ENCODE measurements at regions not wholly inside any gene's neighbourhood (a gene's known extent, or its start where the extent isn't known, plus 50 kb on each side); places are given as distances from the start of the nearest gene placed in this dataset.
A peak's percentile ranks its signal among the peaks of the same experiment; 100 is the strongest.

DNA sequence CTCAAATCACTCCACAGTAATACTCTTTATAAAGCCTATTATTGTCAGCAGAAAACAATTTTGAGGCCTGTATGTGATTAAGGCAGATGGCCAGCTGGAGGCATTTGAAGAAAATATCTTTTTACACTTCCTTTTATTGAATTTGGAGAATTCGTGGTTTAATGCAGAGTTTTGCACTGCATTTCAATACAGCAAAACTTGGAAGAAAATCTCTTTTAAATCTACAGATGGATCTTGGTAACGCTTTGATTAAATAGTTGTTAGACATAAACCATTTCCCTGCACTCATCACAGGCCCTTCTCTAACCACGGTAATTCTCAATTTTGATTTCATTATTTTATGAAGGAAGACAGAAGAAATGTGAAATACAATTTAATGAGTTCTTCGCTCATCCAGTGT is 185.7 kb downstream of the RFC3 start:
- Histone ChIP-seq H3K4me1 (ENCODE audit: control insufficient read depth, insufficient read depth, low read length) (no peaks in the 10 kb centered on the region), H3K9me3 (ENCODE audit: control insufficient read depth, low read length) (no peaks in the 10 kb centered on the region), H3K9ac (ENCODE audit: low read length) (no peak overlapping the region), H3K36me3 (ENCODE audit: control insufficient read depth, insufficient read depth, low read length, severe bottlenecking) (no peaks in the 10 kb centered on the region), H3K27me3 (replicated peaks; ENCODE audit: control insufficient read depth, insufficient read depth, low read length) (peaks cover 4% of the 10 kb centered on the region), H3K4me3 (ENCODE audit: low read length) (no peak overlapping the region)
- DNase-seq (ENCODE audit: low read depth) = no peak

DNA sequence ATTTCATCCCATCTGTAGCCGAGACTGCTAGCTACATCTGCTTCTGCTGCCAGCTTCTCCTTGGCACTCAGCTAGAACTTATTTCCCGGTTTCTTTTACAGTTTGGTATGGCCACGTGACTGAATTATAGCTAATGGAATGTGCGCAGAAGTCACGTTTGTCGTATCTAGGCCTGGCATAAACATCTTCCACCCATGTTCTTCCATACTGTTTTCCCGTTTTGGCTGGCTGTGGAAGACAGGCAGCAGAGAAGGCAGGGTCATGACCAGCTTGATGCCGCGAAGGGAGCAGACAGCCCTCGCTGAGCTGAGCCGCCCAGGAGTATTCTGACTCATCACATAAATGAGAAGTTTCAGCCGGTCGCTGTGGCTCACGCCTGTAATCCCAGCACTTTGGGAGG is 186.7 kb downstream of the RFC3 start:
- no peak for DNase-seq (ENCODE audit: low read depth)

DNA sequence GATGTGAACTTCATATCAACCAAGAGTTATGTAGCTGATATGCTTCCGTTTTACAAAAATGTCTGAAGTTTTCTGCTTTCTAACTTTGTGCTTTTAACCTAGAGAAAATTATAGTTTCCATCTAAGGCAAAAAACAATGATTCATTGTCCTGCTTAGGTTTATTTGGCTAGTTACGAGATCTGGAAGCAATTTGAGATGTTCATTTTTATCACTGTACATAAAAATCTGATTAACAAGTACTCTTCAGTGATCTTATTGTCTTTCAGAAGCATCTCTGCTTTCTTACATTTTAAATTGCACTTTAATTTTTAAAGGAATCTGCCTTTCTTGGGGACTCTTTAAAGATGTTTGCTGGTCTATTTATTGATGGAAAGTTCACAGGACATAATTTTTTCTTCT is 188.1 kb downstream of the RFC3 start:
- Histone ChIP-seq H3K36me3 (ENCODE audit: control insufficient read depth, insufficient read depth, low read length, severe bottlenecking) (no peaks in the 10 kb centered on the region), H3K4me1 (ENCODE audit: control insufficient read depth, insufficient read depth, low read length) (no peaks in the 10 kb centered on the region), H3K27me3 (replicated peaks; ENCODE audit: control insufficient read depth, insufficient read depth, low read length) (peaks cover 4% of the 10 kb centered on the region), H3K4me3 (ENCODE audit: low read length) (no peak overlapping the region), H3K9ac (ENCODE audit: low read length) (no peak overlapping the region), H3K9me3 (ENCODE audit: control insufficient read depth, low read length) (no peaks in the 10 kb centered on the region)
- DNase-seq (ENCODE audit: low read depth) = no peak

More for the DNA sequence above, 186.7 kb downstream of the RFC3 start:
- Histone ChIP-seq H3K9me3 (ENCODE audit: control insufficient read depth, low read length) (no peaks in the 10 kb centered on the region), H3K36me3 (ENCODE audit: control insufficient read depth, insufficient read depth, low read length, severe bottlenecking) (no peaks in the 10 kb centered on the region), H3K9ac (ENCODE audit: low read length) (no peak overlapping the region), H3K4me1 (ENCODE audit: control insufficient read depth, insufficient read depth, low read length) (no peaks in the 10 kb centered on the region), H3K27me3 (replicated peaks; ENCODE audit: control insufficient read depth, insufficient read depth, low read length) (peaks cover 4% of the 10 kb centered on the region), H3K4me3 (ENCODE audit: low read length) (no peak overlapping the region)

DNA sequence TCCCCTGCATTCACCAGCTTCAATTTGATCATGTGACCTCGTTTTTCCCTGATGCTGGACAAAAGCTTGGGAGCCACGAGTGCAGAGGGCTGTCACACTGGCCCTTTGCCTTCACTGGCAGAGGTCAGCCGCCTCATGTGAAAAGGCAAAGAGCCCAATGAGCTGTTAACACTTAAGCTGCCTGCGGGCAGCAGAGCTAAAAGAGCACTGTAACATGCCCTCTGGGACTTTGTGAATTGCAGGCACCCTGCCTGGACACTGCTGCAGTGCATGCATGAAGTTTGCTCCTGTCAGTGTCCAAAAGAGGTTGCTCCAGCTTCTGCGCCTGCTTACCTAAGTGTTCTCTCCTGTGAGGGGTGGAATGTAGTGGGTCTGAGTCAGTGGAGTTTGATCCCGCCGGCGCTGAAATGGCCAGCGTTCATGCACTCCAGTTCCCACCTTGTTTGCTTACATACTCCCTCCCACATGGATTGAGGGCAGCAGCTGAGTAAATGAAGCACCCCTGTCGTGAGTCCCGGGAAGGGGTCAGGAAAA is 193.7 kb downstream of the RFC3 start:
- no peaks in the 10 kb centered on the region for H3K36me3 ChIP-seq (ENCODE audit: control insufficient read depth, insufficient read depth, low read length, severe bottlenecking)
- no peaks in the 10 kb centered on the region for H3K9me3 ChIP-seq (ENCODE audit: control insufficient read depth, low read length)
- H3K4me1 ChIP-seq (ENCODE audit: control insufficient read depth, insufficient read depth, low read length) = peaks cover 3% of the 10 kb centered on the region
- no peak overlapping the region for H3K9ac ChIP-seq (ENCODE audit: low read length)
- no peak for DNase-seq (ENCODE audit: low read depth)
- peaks cover 15% of the 10 kb centered on the region for H3K27me3 ChIP-seq (replicated peaks; ENCODE audit: control insufficient read depth, insufficient read depth, low read length)
- no peak overlapping the region for H3K4me3 ChIP-seq (ENCODE audit: low read length)

DNA sequence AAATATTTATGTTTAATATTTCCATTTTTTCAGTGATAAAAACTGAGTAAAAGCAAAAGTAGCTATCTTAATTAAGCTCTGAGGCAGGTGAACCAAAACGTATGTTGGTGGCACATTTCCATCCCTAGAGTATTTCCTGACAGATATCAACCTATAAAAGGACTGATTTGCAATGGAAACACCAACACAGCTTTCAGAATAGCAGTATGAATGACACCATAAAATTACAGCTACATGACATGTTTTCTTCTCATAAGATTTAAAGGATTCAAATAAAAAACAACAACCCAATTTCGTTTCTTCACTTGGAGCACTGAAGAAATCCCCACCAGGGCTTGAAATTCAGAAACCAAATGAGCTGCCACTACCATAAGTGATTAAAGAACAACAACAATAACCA is 194.4 kb downstream of the RFC3 start:
- no peak overlapping the region for H3K9ac ChIP-seq (ENCODE audit: low read length)
- peaks cover 3% of the 10 kb centered on the region for H3K4me1 ChIP-seq (ENCODE audit: control insufficient read depth, insufficient read depth, low read length)
- DNase-seq (ENCODE audit: low read depth) = no peak
- H3K9me3 ChIP-seq (ENCODE audit: control insufficient read depth, low read length) = no peaks in the 10 kb centered on the region
- no peaks in the 10 kb centered on the region for H3K36me3 ChIP-seq (ENCODE audit: control insufficient read depth, insufficient read depth, low read length, severe bottlenecking)
- H3K4me3 ChIP-seq (ENCODE audit: low read length) = no peak overlapping the region
- peaks cover 15% of the 10 kb centered on the region for H3K27me3 ChIP-seq (replicated peaks; ENCODE audit: control insufficient read depth, insufficient read depth, low read length)

DNA sequence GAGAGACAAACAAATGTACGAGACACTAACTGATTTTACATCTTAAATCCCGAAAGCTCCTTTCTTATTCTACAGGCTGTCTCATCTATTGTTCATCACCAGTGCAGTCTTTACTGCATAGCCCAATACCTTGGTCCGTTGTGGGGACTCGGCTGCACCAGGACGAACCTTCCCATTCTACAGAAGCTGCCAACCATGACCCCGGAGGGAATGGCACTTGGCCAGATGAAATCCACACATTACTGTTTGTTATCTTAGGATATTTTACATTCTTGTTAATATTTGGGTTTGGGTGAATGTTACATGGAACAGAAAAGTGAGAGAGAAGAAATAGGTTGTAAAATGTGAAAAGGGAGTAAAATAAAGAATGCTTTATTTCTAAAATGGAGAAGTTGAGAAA is 195.1 kb downstream of the RFC3 start:
- no peaks in the 10 kb centered on the region for H3K36me3 ChIP-seq (ENCODE audit: control insufficient read depth, insufficient read depth, low read length, severe bottlenecking)
- H3K9me3 ChIP-seq (ENCODE audit: control insufficient read depth, low read length) = no peaks in the 10 kb centered on the region
- no peak overlapping the region for H3K9ac ChIP-seq (ENCODE audit: low read length)
- DNase-seq (ENCODE audit: low read depth) = no peak
- H3K4me3 ChIP-seq (ENCODE audit: low read length) = no peak overlapping the region
- peaks cover 15% of the 10 kb centered on the region for H3K27me3 ChIP-seq (replicated peaks; ENCODE audit: control insufficient read depth, insufficient read depth, low read length)
- H3K4me1 ChIP-seq (ENCODE audit: control insufficient read depth, insufficient read depth, low read length) = peaks cover 3% of the 10 kb centered on the region

DNA sequence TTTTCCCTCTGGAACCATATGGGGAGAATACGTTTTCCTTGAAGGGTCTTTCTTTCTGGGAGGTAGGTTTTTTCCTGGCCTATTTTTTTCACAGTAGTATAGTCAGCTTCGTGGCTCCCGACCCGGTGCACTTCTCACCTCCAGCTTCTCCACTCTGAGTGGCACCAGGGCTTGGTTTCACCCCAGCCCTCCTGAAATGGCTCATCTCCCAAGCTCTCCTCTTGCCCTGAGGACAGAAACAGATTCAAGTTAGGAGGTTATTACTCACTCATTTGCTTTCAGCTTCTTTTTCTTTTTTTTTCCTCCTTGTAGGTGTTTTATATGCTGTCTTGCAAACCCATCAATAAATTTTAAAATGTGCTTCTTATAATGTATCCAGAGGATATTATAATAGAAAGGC is 199.3 kb downstream of the RFC3 start:
- H3K9me3 ChIP-seq (ENCODE audit: control insufficient read depth, low read length) = peaks cover 9% of the 10 kb centered on the region
- DNase-seq (ENCODE audit: low read depth) = peak; percentile 22
- peaks cover 15% of the 10 kb centered on the region for H3K27me3 ChIP-seq (replicated peaks; ENCODE audit: control insufficient read depth, insufficient read depth, low read length)
- no peaks in the 10 kb centered on the region for H3K4me1 ChIP-seq (ENCODE audit: control insufficient read depth, insufficient read depth, low read length)
- H3K4me3 ChIP-seq (ENCODE audit: low read length) = no peak overlapping the region
- no peak overlapping the region for H3K9ac ChIP-seq (ENCODE audit: low read length)
- H3K36me3 ChIP-seq (ENCODE audit: control insufficient read depth, insufficient read depth, low read length, severe bottlenecking) = no peaks in the 10 kb centered on the region

DNA sequence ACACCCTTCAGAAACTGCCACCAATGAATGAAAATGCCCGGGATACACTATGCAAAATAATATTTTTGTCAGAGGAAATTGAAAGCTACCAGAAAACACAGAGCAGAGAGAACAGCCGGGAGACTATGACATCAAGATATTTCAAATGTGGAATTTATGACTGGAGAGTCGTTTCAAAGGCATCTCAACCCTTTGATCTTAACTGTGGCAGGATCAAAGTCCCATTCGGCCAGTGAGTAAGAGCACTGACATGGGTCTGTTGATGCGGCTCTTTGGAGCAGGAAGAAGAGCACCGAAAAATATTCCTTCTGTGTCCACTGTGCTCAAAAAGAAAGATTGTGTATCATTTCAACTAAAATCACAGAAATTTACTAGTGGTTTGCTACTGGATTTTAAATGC is 201.9 kb downstream of the RFC3 start:
- Histone ChIP-seq H3K27me3 (replicated peaks; ENCODE audit: control insufficient read depth, insufficient read depth, low read length) (no peaks in the 10 kb centered on the region), H3K4me1 (ENCODE audit: control insufficient read depth, insufficient read depth, low read length) (no peaks in the 10 kb centered on the region), H3K36me3 (ENCODE audit: control insufficient read depth, insufficient read depth, low read length, severe bottlenecking) (no peaks in the 10 kb centered on the region), H3K4me3 (ENCODE audit: low read length) (no peak overlapping the region), H3K9ac (ENCODE audit: low read length) (no peak overlapping the region), H3K9me3 (ENCODE audit: control insufficient read depth, low read length) (peaks cover 9% of the 10 kb centered on the region)
- DNase-seq (ENCODE audit: low read depth) = no peak

DNA sequence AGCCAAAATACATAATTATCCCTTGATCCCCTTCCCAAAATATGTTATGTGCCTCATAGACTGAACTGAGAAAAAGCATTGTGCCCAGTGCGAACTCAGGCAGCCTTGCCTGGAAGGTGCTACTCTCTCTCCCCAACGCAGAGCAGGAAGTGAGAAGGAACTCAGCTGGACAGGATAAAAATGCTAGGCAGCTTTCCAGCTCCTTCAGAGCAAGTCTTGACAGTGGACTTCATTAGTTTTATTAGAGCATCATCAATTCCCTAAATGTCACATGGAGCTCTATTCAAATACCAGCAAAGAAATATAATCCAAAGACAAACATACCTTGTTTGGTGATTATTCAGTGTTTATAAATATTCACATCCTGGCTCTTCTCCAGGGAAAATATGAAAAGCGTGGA is 202.4 kb downstream of the RFC3 start:
- H3K9ac ChIP-seq (ENCODE audit: low read length) = no peak overlapping the region
- no peak for DNase-seq (ENCODE audit: low read depth)
- H3K4me1 ChIP-seq (ENCODE audit: control insufficient read depth, insufficient read depth, low read length) = no peaks in the 10 kb centered on the region
- H3K4me3 ChIP-seq (ENCODE audit: low read length) = no peak overlapping the region
- H3K9me3 ChIP-seq (ENCODE audit: control insufficient read depth, low read length) = peaks cover 9% of the 10 kb centered on the region
- H3K36me3 ChIP-seq (ENCODE audit: control insufficient read depth, insufficient read depth, low read length, severe bottlenecking) = no peaks in the 10 kb centered on the region
- H3K27me3 ChIP-seq (replicated peaks; ENCODE audit: control insufficient read depth, insufficient read depth, low read length) = no peaks in the 10 kb centered on the region

DNA sequence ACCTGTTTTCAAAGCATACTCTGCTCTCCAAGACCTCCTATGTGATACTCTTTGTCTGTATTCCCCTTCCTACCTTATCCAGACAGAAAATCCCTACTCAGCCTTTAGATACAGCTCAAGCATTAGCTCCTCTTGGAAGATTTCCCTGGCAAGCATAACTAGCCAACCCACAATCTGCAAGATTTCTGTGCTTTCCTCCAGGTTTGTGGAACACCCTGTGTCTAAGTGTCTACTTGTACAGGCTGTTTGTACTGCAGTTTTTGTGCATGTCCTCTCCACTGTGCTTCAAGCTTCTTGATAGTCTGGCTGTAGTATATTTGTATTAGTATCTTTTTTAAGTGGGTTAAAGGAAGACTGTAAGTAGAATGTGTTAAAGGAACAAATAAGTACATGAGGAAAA is 203.7 kb downstream of the RFC3 start:
- Histone ChIP-seq H3K4me3 (ENCODE audit: low read length) (no peak overlapping the region), H3K4me1 (ENCODE audit: control insufficient read depth, insufficient read depth, low read length) (no peaks in the 10 kb centered on the region), H3K27me3 (replicated peaks; ENCODE audit: control insufficient read depth, insufficient read depth, low read length) (no peaks in the 10 kb centered on the region), H3K36me3 (ENCODE audit: control insufficient read depth, insufficient read depth, low read length, severe bottlenecking) (no peaks in the 10 kb centered on the region), H3K9me3 (ENCODE audit: control insufficient read depth, low read length) (peaks cover 16% of the 10 kb centered on the region), H3K9ac (ENCODE audit: low read length) (no peak overlapping the region)
- no peak for DNase-seq (ENCODE audit: low read depth)

DNA sequence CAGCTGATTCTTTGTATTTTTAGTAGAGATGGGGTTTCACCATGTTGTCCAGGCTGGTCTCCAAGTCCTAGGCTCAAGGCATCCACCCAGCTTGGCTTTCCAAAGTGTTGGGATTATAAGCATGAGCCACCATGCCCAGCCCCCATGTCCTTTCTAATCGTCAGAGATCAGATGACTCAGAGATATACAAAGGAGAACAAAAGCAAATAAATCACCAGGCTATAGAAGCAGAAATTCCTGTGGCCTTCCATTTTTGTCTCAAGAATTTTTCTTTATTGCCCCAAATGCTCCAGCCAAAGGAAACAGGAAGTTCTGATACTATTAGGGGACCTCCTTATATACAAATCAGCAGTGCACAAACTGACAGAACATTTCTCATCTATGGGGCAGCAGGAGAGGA is 207.8 kb downstream of the RFC3 start:
- H3K4me1 ChIP-seq (ENCODE audit: control insufficient read depth, insufficient read depth, low read length) = no peaks in the 10 kb centered on the region
- no peak for DNase-seq (ENCODE audit: low read depth)

DNA sequence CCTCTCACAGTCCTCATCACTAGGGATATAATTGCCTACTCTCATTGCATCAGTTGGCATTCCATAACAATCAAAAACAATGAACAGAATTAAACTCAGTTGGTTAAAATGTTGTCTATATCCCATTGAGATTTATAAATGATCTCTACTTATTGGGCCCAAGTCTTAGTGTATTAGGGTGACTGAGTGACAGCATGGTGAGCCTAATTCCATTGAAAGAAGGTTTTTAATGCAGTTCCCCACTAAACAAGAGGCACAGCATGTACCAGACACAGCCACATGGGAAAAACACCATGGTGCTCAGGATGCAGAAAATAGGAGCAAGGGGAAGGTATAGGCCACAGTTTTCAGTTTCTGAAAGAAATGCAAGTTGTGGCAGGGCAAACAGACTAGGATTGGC is 208.4 kb downstream of the RFC3 start:
- H3K27me3 ChIP-seq (replicated peaks; ENCODE audit: control insufficient read depth, insufficient read depth, low read length) = no peaks in the 10 kb centered on the region
- H3K36me3 ChIP-seq (ENCODE audit: control insufficient read depth, insufficient read depth, low read length, severe bottlenecking) = no peaks in the 10 kb centered on the region
- peaks cover 14% of the 10 kb centered on the region for H3K9me3 ChIP-seq (ENCODE audit: control insufficient read depth, low read length)
- no peaks in the 10 kb centered on the region for H3K4me1 ChIP-seq (ENCODE audit: control insufficient read depth, insufficient read depth, low read length)
- no peak for DNase-seq (ENCODE audit: low read depth)
- no peak overlapping the region for H3K9ac ChIP-seq (ENCODE audit: low read length)
- no peak overlapping the region for H3K4me3 ChIP-seq (ENCODE audit: low read length)

More for the DNA sequence above, 207.8 kb downstream of the RFC3 start:
- H3K27me3 ChIP-seq (replicated peaks; ENCODE audit: control insufficient read depth, insufficient read depth, low read length) = no peaks in the 10 kb centered on the region
- no peaks in the 10 kb centered on the region for H3K36me3 ChIP-seq (ENCODE audit: control insufficient read depth, insufficient read depth, low read length, severe bottlenecking)
- H3K4me3 ChIP-seq (ENCODE audit: low read length) = no peak overlapping the region
- H3K9ac ChIP-seq (ENCODE audit: low read length) = no peak overlapping the region
- H3K9me3 ChIP-seq (ENCODE audit: control insufficient read depth, low read length) = peaks cover 16% of the 10 kb centered on the region

All from adipocyte (in vitro differentiated cells).